K562 (cell line): ENCODE measurements at regions not wholly inside any gene's neighbourhood (a gene's known extent, or its start where the extent isn't known, plus 50 kb on each side); places are given as distances from the start of the nearest gene placed in this dataset.
A peak's percentile ranks its signal among the peaks of the same experiment; 100 is the strongest.

Source experiments
- ATAC-seq: fragments of 200-7000 bp; cut with Tn5 transposase; 3 replicates; pipeline ENCODE4 v1.9.1; 2020; ENCODE audit warnings: moderate library complexity
- BruUV-seq: library from RNA; stranded (reverse); fragments of 400-500 nt; replicated peaks from 2 replicates; lab custom pipeline; 2021; lab: Mats Ljungman, UMichigan
- CTCF ChIA-PET: fragments of 300-600 bp; formaldehyde crosslinking; extraction: SDS; loops from one replicate; lab custom pipeline; 2021; ENCODE audit warnings: low intra/inter-chr PET ratio; lab: Yijun Ruan, JAX
- POLR2A ChIA-PET: fragments of 300-600, 350-650 bp; sonication (Branson Sonifier 250); formaldehyde crosslinking; extraction: SDS; loops from one replicate; lab custom pipeline; 2021; ENCODE audit warnings: antibody characterized with exemption, inconsistent platforms; lab: Yijun Ruan, JAX
- DNase-seq, 4 experiments: peaks; one replicate each; pipeline versions ENCODE4 v3.0.0 to v3.0.0-alpha.2; 2011 to 2018; ENCODE audit warnings: low spot score in 3 of 4, mixed read lengths in 3 of 4; ENCODE audit errors: extremely low read depth in 1 of 4
- FAIRE-seq: peaks from 2 replicates; lab custom pipeline; 2011; peaks lifted over from hg19 to GRCh38; lab: Jason Lieb, UNC
- H2AFZ ChIP-seq: 2 replicates; pipeline ENCODE4 v1.6.0; 2011; ENCODE audit warnings: low read depth, low read length, control low read depth, inconsistent platforms
- H3K27ac ChIP-seq: fragments of 200-600 bp; 3 replicates; pipeline ENCODE4 v1.8.0; 2011; ENCODE audit warnings: low read depth, mild to moderate bottlenecking, control low read depth, inconsistent platforms, low read length, moderate library complexity, mixed read lengths; ENCODE audit errors: extremely low read depth
- H3K27me3 ChIP-seq, 2 experiments: fragments of 300-600 bp in 1 of 2; 2 replicates in 1 of 2; 3 replicates in 1 of 2; pipeline versions ENCODE4 v1.6.0 to v1.8.0; 2011; ENCODE audit warnings: inconsistent platforms in 2 of 2, low read length in 2 of 2, mild to moderate bottlenecking in 1 of 2, mixed read lengths in 1 of 2, moderate library complexity in 1 of 2; ENCODE audit not compliant: control insufficient read depth in 2 of 2, insufficient read depth in 2 of 2
- H3K36me3 ChIP-seq: fragments of 300-600 bp; 3 replicates; pipeline ENCODE4 v1.8.0; 2011; ENCODE audit warnings: mild to moderate bottlenecking, low read length, inconsistent platforms; ENCODE audit not compliant: control insufficient read depth, insufficient read depth
- H3K4me1 ChIP-seq, 2 experiments: fragments of 200-600 bp in 1 of 2; replicated peaks in 1 of 2; 2 replicates in 1 of 2; 3 replicates in 1 of 2; pipeline versions ENCODE4 v1.5.1 to v1.8.0; 2011; ENCODE audit warnings: inconsistent platforms in 2 of 2, low read length in 2 of 2, mild to moderate bottlenecking in 1 of 2, mixed read lengths in 1 of 2, moderate library complexity in 1 of 2; ENCODE audit not compliant: control insufficient read depth in 2 of 2, insufficient read depth in 2 of 2
- H3K4me2 ChIP-seq: 2 replicates; pipeline ENCODE4 v1.6.1; 2011; ENCODE audit warnings: low read length, control low read depth, inconsistent platforms, mixed read lengths; ENCODE audit not compliant: insufficient read depth
- H3K4me3 ChIP-seq: fragments of 200-600 bp; sonication (generic), shearing (Covaris generic); 2 replicates; pipeline ENCODE4 v1.5.1; 2016; ENCODE audit warnings: control low read depth, inconsistent platforms
- H3K79me2 ChIP-seq: fragments of 200-600 bp; 3 replicates; pipeline ENCODE4 v1.8.0; 2011; ENCODE audit warnings: low read length, inconsistent platforms; ENCODE audit not compliant: control insufficient read depth, insufficient read depth
- H3K9ac ChIP-seq, 2 experiments: 2 replicates each; pipeline versions ENCODE4 v1.6.0 to v1.6.1; 2011; ENCODE audit warnings: low read depth in 2 of 2, low read length in 2 of 2, control low read depth in 1 of 2, inconsistent platforms in 1 of 2, mild to moderate bottlenecking in 1 of 2, mixed read lengths in 1 of 2; ENCODE audit not compliant: insufficient read depth in 1 of 2
- H3K9me1 ChIP-seq: one replicate; pipeline ENCODE4 v1.6.0; 2011; ENCODE audit warnings: inconsistent platforms, mild to moderate bottlenecking, low read length, moderate library complexity; ENCODE audit not compliant: control insufficient read depth, insufficient read depth
- H3K9me3 ChIP-seq: replicated peaks from 2 replicates; pipeline ENCODE4 v1.5.1; 2011; ENCODE audit warnings: low read depth, low read length, inconsistent platforms; ENCODE audit not compliant: control insufficient read depth, insufficient read depth
- H4K20me1 ChIP-seq: replicated peaks from 2 replicates; pipeline ENCODE4 v1.6.1; 2011; ENCODE audit warnings: low read length, inconsistent platforms, mixed read lengths; ENCODE audit not compliant: control insufficient read depth, insufficient read depth
- CLOCK ChIP-seq: fragments of 250-450 bp; sonication (Bioruptor Pico); IDR thresholded peaks from 2 replicates; pipeline ENCODE4 v1.4.0; 2020; ENCODE audit warnings: mild to moderate bottlenecking, moderate library complexity, borderline replicate concordance
- NFIC ChIP-seq: fragments of 450-650 bp; IDR thresholded peaks from 2 replicates; pipeline ENCODE4 v1.6.1; 2017; ENCODE audit warnings: mild to moderate bottlenecking, inconsistent platforms
- SIN3B ChIP-seq: fragments of 450-650 bp; IDR thresholded peaks from 2 replicates; pipeline ENCODE4 v1.6.1; 2017; ENCODE audit warnings: low read depth, mild to moderate bottlenecking, moderate library complexity
- ZBTB40 ChIP-seq, 2 experiments: fragments of 450-650 bp in 1 of 2; sonication (generic) in 1 of 2; formaldehyde crosslinking in 1 of 2; IDR thresholded peaks; 2 replicates each; pipeline versions ENCODE4 v1.7.1 to v1.9.0; 2016 to 2022; ENCODE audit warnings: inconsistent platforms in 1 of 2, mild to moderate bottlenecking in 1 of 2, missing genetic modification reagents in 1 of 2
- WGBS: fragments of 100-300 bp; shearing (Covaris generic); methylation state at CpG from one replicate; pipeline ENCODE4 v1.1.6; 2016; ENCODE audit warnings: low coverage, mixed read lengths; ENCODE audit not compliant: insufficient coverage; ENCODE audit errors: missing lambda C conversion rate; 5-methylcytosine and 5-hydroxymethylcytosine counted together
- in situ Hi-C: fragments of 300-500 bp; cut with MboI; formaldehyde crosslinking; loops from 4 replicates; pipeline ENCODE4 v1.15.0; 2018; ENCODE audit warnings: inconsistent platforms, mixed read lengths
- intact Hi-C: fragments of 100-400 bp; cut with micrococcal nuclease; formaldehyde crosslinking; loops from 2 replicates; pipeline ENCODE4 v1.14.2; 2022

GRCh38 chr2:241935774-241936173 is 66.2 kb downstream of the RTP5 start:
- H3K27me3 ChIP-seq = no peaks in the 10 kb centered on the region
- POLR2A ChIA-PET = no interaction called here

More at GRCh38 chr2:241935774-241936173, 66.2 kb downstream of the RTP5 start:
- FAIRE-seq = no peak
- no peak for ATAC-seq
- H3K9ac ChIP-seq = no peak overlapping the region
- CTCF ChIA-PET = no interaction called here
- TF ChIP-seq CLOCK (CRISPR knock-in tag) (no peak), ZBTB40 (IDR thresholded peaks at IDR 0.05) (peak; percentile 48), ZBTB40 (CRISPR knock-in tag; IDR thresholded peaks at IDR 0.05) (no peak), NFIC (peak; percentile 60), SIN3B (no peak)
- no peak overlapping the region for H3K4me3 ChIP-seq
- DNase-seq = no peak
- intact Hi-C loops = no loop called here
- H3K79me2 ChIP-seq = no peaks in the 10 kb centered on the region
- in situ Hi-C loops = no loop called here
- no peaks in the 10 kb centered on the region for H3K36me3 ChIP-seq
- peaks cover 0 to 7% of the 10 kb centered on the region in 2 experiments; a peak in 2 of 5 replicates for H3K4me1 ChIP-seq
- 44% methylated on average over 6 of the region's 6 CpGs for WGBS
- no peak overlapping the region for H2AFZ ChIP-seq
- H3K27ac ChIP-seq = no peak overlapping the region
- no peak overlapping the region for H3K4me2 ChIP-seq
- no peaks in the 10 kb centered on the region for H4K20me1 ChIP-seq
- no peaks in the 10 kb centered on the region for H3K9me1 ChIP-seq
- H3K9me3 ChIP-seq = peaks cover 4% of the 10 kb centered on the region; the same call in 1 of the 2 replicates
- BruUV-seq = no TSS peak
